HepG2 (cell line): ENCODE measurements at regions not wholly inside any gene's neighbourhood (a gene's known extent, or its start where the extent isn't known, plus 50 kb on each side); places are given as distances from the start of the nearest gene placed in this dataset.

ENCODE experiments used
- DMAP1 ChIP-seq: IDR thresholded peaks from 2 replicates; pipeline ENCODE4 v1.6.1; 2016
- GATA4 ChIP-seq: sonication (generic); IDR thresholded peaks from 2 replicates; pipeline ENCODE4 v1.6.1; 2016; ENCODE audit warnings: antibody characterized with exemption, low read depth, borderline replicate concordance
- MZF1 ChIP-seq: sonication (generic); formaldehyde crosslinking; IDR thresholded peaks from 2 replicates; pipeline ENCODE4 v1.8.1; 2023; ENCODE audit warnings: mild to moderate bottlenecking, missing genetic modification reagents, borderline replicate concordance
- NFAT5 ChIP-seq: sonication (generic); formaldehyde crosslinking; IDR thresholded peaks from 2 replicates; pipeline ENCODE4 v1.4.0; 2020; ENCODE audit warnings: missing genetic modification reagents
- RAD21 ChIP-seq: fragments of 450-650 bp; formaldehyde crosslinking; IDR thresholded peaks from 2 replicates; pipeline ENCODE4 v1.5.0; 2020; ENCODE audit warnings: mild to moderate bottlenecking
- RCOR2 ChIP-seq: IDR thresholded peaks from 2 replicates; pipeline ENCODE4 v1.6.1; 2016; ENCODE audit warnings: missing biosample characterization, missing genetic modification reagents
- SMC3 ChIP-seq: IDR thresholded peaks from 2 replicates; pipeline ENCODE4 v1.6.1; 2011; ENCODE audit warnings: low read length, improper control_type of control experiment
- SRF ChIP-seq: IDR thresholded peaks from 2 replicates; pipeline ENCODE4 v1.6.1; 2011; ENCODE audit warnings: mild to moderate bottlenecking, low read depth, low read length, moderate library complexity
- STAG1 ChIP-seq: sonication (generic); formaldehyde crosslinking; IDR thresholded peaks from 2 replicates; pipeline ENCODE4 v1.4.0; 2020; ENCODE audit warnings: missing genetic modification reagents
- ZBTB44 ChIP-seq: sonication (generic); formaldehyde crosslinking; IDR thresholded peaks from 2 replicates; pipeline ENCODE4 v1.4.0; 2020; ENCODE audit warnings: missing genetic modification reagents
- ZNF501 ChIP-seq: sonication (generic); formaldehyde crosslinking; IDR thresholded peaks from 2 replicates; pipeline ENCODE4 v1.5.1; 2020; ENCODE audit warnings: mild to moderate bottlenecking, moderate library complexity, missing genetic modification reagents
- ZNF543 ChIP-seq: sonication (generic); formaldehyde crosslinking; IDR thresholded peaks from 2 replicates; pipeline ENCODE4 v1.4.0; 2020; ENCODE audit warnings: mild to moderate bottlenecking, missing genetic modification reagents
- TF ChIP-seq, protein P1 (sequence below): sonication (generic); formaldehyde crosslinking; IDR thresholded peaks from 2 replicates; pipeline ENCODE4 v1.5.0; 2020; ENCODE audit warnings: mild to moderate bottlenecking, missing genetic modification reagents, moderate library complexity

GRCh38 chr17:70767102-70767701, 597.9 kb downstream of the KCNJ2 start (continued):
- no peak for TF ChIP-seq NFAT5 (CRISPR knock-in tag)
- no peak for TF ChIP-seq SRF
- peak; percentile 78 for TF ChIP-seq STAG1 (CRISPR knock-in tag)
- TF ChIP-seq ZNF543 (CRISPR knock-in tag), result no peak
- no peak for TF ChIP-seq RCOR2 (CRISPR knock-in tag)
- TF ChIP-seq DMAP1, result no peak
- TF ChIP-seq RAD21 (CRISPR knock-in tag), result 0 out of 2 replicates have a peak, but pooled peaks have one; percentile 24
- TF ChIP-seq, protein P1, sequence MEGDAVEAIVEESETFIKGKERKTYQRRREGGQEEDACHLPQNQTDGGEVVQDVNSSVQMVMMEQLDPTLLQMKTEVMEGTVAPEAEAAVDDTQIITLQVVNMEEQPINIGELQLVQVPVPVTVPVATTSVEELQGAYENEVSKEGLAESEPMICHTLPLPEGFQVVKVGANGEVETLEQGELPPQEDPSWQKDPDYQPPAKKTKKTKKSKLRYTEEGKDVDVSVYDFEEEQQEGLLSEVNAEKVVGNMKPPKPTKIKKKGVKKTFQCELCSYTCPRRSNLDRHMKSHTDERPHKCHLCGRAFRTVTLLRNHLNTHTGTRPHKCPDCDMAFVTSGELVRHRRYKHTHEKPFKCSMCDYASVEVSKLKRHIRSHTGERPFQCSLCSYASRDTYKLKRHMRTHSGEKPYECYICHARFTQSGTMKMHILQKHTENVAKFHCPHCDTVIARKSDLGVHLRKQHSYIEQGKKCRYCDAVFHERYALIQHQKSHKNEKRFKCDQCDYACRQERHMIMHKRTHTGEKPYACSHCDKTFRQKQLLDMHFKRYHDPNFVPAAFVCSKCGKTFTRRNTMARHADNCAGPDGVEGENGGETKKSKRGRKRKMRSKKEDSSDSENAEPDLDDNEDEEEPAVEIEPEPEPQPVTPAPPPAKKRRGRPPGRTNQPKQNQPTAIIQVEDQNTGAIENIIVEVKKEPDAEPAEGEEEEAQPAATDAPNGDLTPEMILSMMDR (CRISPR knock-in tag), result peak; percentile 61
- no peak for TF ChIP-seq ZNF501 (CRISPR knock-in tag)
- TF ChIP-seq GATA4, result no peak
- no peak for TF ChIP-seq MZF1 (CRISPR knock-in tag)
- peak; percentile 48; the same call in 1 of the 2 replicates for TF ChIP-seq SMC3
- TF ChIP-seq ZBTB44 (CRISPR knock-in tag), result no peak
